ENCODE measurements at regions not wholly inside any gene's neighbourhood (a gene's known extent, or its start where the extent isn't known, plus 50 kb on each side); places are given as distances from the start of the nearest gene placed in this dataset.

DNA sequence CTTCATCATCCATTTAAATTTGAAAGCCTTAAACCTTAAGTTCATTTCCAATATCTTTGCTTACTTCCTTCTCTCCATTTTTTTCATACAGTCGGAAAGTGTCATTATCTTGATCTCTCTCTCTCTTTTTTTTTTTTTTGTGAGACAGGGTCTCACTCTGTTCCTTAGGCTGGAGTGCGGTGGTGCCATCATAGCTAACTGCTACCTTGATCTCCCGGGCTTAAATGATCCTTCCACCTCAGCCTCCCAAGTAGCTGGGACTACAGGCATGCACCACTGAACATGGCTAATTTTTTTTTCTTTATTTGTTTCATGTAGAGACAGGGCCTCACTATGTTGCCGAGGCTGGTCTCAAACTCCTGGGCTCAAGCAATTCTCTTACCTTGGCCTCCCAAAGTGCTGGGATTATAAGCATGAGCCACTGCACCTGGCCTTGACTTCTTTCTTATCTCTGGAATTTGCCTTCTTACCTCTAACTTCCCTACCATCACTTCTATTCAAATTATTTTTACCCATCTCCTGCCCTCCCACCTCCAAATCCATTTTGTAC, 222.2 kb downstream of the MYCN start:
- TF ChIP-seq, protein P1, sequence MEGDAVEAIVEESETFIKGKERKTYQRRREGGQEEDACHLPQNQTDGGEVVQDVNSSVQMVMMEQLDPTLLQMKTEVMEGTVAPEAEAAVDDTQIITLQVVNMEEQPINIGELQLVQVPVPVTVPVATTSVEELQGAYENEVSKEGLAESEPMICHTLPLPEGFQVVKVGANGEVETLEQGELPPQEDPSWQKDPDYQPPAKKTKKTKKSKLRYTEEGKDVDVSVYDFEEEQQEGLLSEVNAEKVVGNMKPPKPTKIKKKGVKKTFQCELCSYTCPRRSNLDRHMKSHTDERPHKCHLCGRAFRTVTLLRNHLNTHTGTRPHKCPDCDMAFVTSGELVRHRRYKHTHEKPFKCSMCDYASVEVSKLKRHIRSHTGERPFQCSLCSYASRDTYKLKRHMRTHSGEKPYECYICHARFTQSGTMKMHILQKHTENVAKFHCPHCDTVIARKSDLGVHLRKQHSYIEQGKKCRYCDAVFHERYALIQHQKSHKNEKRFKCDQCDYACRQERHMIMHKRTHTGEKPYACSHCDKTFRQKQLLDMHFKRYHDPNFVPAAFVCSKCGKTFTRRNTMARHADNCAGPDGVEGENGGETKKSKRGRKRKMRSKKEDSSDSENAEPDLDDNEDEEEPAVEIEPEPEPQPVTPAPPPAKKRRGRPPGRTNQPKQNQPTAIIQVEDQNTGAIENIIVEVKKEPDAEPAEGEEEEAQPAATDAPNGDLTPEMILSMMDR (IDR thresholded peaks at IDR 0.05; ENCODE audit: low read length), result no peak
- no peak for TF ChIP-seq EZH2 (IDR thresholded peaks at IDR 0.05; ENCODE audit: borderline replicate concordance, low read length)
